HepG2 (cell line): ENCODE measurements at regions not wholly inside any gene's neighbourhood (a gene's known extent, or its start where the extent isn't known, plus 50 kb on each side); places are given as distances from the start of the nearest gene placed in this dataset.

ENCODE experiments used
- AFF4 ChIP-seq: sonication (generic); formaldehyde crosslinking; IDR thresholded peaks from 2 replicates; pipeline ENCODE4 v1.4.0; 2020; ENCODE audit warnings: missing genetic modification reagents
- ESRRA ChIP-seq: sonication (generic); formaldehyde crosslinking; IDR thresholded peaks from 2 replicates; pipeline ENCODE4 v1.5.1; 2020; ENCODE audit warnings: mild to moderate bottlenecking, low read depth, missing genetic modification reagents
- EZH2 ChIP-seq: conservative IDR thresholded peaks from 2 replicates; pipeline ENCODE4 v1.6.1; 2012; ENCODE audit warnings: mild to moderate bottlenecking, low read depth, low read length, moderate library complexity
- RFX1 ChIP-seq: fragments of 450-650 bp; IDR thresholded peaks from 2 replicates; pipeline ENCODE4 v1.6.1; 2017
- TFAP4 ChIP-seq: sonication (generic); IDR thresholded peaks from 2 replicates; pipeline ENCODE4 v1.6.1; 2016; ENCODE audit warnings: low read depth, borderline replicate concordance
- ZFP41 ChIP-seq: sonication (generic); formaldehyde crosslinking; IDR thresholded peaks from 2 replicates; pipeline ENCODE4 v1.4.0; 2020; ENCODE audit warnings: mild to moderate bottlenecking, missing genetic modification reagents, borderline replicate concordance
- ZNF18 ChIP-seq: sonication (generic); formaldehyde crosslinking; IDR thresholded peaks from 2 replicates; pipeline ENCODE4 v1.8.0; 2022; ENCODE audit warnings: mild to moderate bottlenecking, missing genetic modification reagents; ENCODE audit not compliant: insufficient replicate concordance
- ZNF263 ChIP-seq: sonication (generic); formaldehyde crosslinking; IDR thresholded peaks from 2 replicates; pipeline ENCODE4 v1.4.0; 2020; ENCODE audit warnings: missing genetic modification reagents
- ZNF660 ChIP-seq: sonication (generic); formaldehyde crosslinking; IDR thresholded peaks from 2 replicates; pipeline ENCODE4 v1.5.1; 2020; ENCODE audit warnings: mild to moderate bottlenecking, low read depth, missing genetic modification reagents, borderline replicate concordance

- TF ChIP-seq ESRRA: no peak
- no peak for TF ChIP-seq ZNF263 (CRISPR knock-in tag)
- TF ChIP-seq ZFP41 (CRISPR knock-in tag): no peak
- no peak for TF ChIP-seq ZNF18 (CRISPR knock-in tag)
- TF ChIP-seq RFX1: no peak
- no peak for TF ChIP-seq TFAP4
- TF ChIP-seq ZNF660 (CRISPR knock-in tag): no peak
- TF ChIP-seq AFF4 (CRISPR knock-in tag): no peak
- no peak for TF ChIP-seq EZH2
Observed at GRCh38 chr21:38945545-38946245, 140.0 kb downstream of the ETS2 start.
